HepG2 (cell line): ENCODE measurements at regions not wholly inside any gene's neighbourhood (a gene's known extent, or its start where the extent isn't known, plus 50 kb on each side); places are given as distances from the start of the nearest gene placed in this dataset.
"Not testable (repeated sequence)": the region's sequence is repeated elsewhere in the genome, so short reads cannot be mapped to it uniquely, and the experiment has no call there.

Source experiments
- ATAC-seq: fragments of 200-7000 bp; cut with Tn5 transposase; 3 replicates; pipeline ENCODE4 v1.9.1; 2020; ENCODE audit warnings: mild to moderate bottlenecking, moderate library complexity
- BruUV-seq: library from RNA; stranded (reverse); fragments of 400-500 nt; replicated peaks from 2 replicates; lab custom pipeline; 2021; lab: Mats Ljungman, UMichigan
- CTCF ChIA-PET: fragments of 300-600 bp; formaldehyde crosslinking; extraction: SDS; loops from one replicate; lab custom pipeline; 2021; ENCODE audit warnings: low total read pairs, inconsistent platforms, low intra/inter-chr PET ratio; lab: Yijun Ruan, JAX
- POLR2A ChIA-PET: fragments of 350-600 bp; sonication (Branson Sonifier 250); formaldehyde crosslinking; loops from one replicate; lab custom pipeline; 2020; ENCODE audit warnings: antibody characterized with exemption, inconsistent platforms; lab: Yijun Ruan, JAX
- DNase-seq: peaks from one replicate; pipeline ENCODE4 v3.0.0-alpha.2; 2015; ENCODE audit warnings: low spot score
- FAIRE-seq: peaks from 3 replicates; lab custom pipeline; 2011; peaks lifted over from hg19 to GRCh38; lab: Jason Lieb, UNC
- H2AFZ ChIP-seq: one replicate; pipeline ENCODE4 v1.6.1; 2011; ENCODE audit warnings: low read length, inconsistent platforms
- H3K27ac ChIP-seq: fragments of 300-600 bp; 3 replicates; pipeline ENCODE4 v1.8.0; 2011; ENCODE audit warnings: mixed run types, mild to moderate bottlenecking, mixed read lengths, low read length, inconsistent platforms; ENCODE audit not compliant: insufficient read depth; ENCODE audit errors: extremely low read length
- H3K27me3 ChIP-seq, 2 experiments: fragments of 200-600 bp in 1 of 2; 2 replicates in 1 of 2; 3 replicates in 1 of 2; pipeline versions ENCODE4 v1.6.0 to v1.8.0; 2011; ENCODE audit warnings: low read length in 2 of 2, mild to moderate bottlenecking in 2 of 2, moderate library complexity in 2 of 2, inconsistent platforms in 1 of 2; ENCODE audit not compliant: insufficient read depth in 2 of 2, control insufficient read depth in 1 of 2
- H3K36me3 ChIP-seq, 2 experiments: fragments of 200-600 bp in 1 of 2; replicated peaks in 1 of 2; 2 replicates in 1 of 2; 3 replicates in 1 of 2; pipeline versions ENCODE4 v1.5.1 to v1.8.0; 2011; ENCODE audit warnings: low read length in 2 of 2, inconsistent platforms in 1 of 2; ENCODE audit not compliant: insufficient read depth in 2 of 2, control insufficient read depth in 1 of 2
- H3K4me1 ChIP-seq: 2 replicates; pipeline ENCODE4 v1.5.1; 2012; ENCODE audit warnings: low read length, inconsistent platforms; ENCODE audit not compliant: insufficient read depth
- H3K4me2 ChIP-seq: 2 replicates; pipeline ENCODE4 v1.6.0; 2011; ENCODE audit warnings: low read depth, low read length, inconsistent platforms
- H3K4me3 ChIP-seq, 3 experiments: fragments of 200-600 bp in 1 of 3; sonication (generic), shearing (Covaris generic) in 1 of 3; replicated peaks in 1 of 3; 2 replicates each; pipeline ENCODE4 v1.5.1; 2011 to 2016; ENCODE audit warnings: low read length in 3 of 3, inconsistent platforms in 2 of 3, low read depth in 2 of 3, mild to moderate bottlenecking in 2 of 3, control low read depth in 1 of 3, mixed read lengths in 1 of 3; ENCODE audit not compliant: insufficient read depth in 1 of 3
- H3K79me2 ChIP-seq: one replicate; pipeline ENCODE4 v1.6.1; 2011; ENCODE audit warnings: low read length, inconsistent platforms; ENCODE audit not compliant: insufficient read depth
- H3K9ac ChIP-seq: 2 replicates; pipeline ENCODE4 v1.6.0; 2011; ENCODE audit warnings: mild to moderate bottlenecking, low read depth, low read length, inconsistent platforms; ENCODE audit not compliant: insufficient read depth
- H3K9me3 ChIP-seq: 2 replicates; pipeline ENCODE4 v1.5.1; 2012; ENCODE audit warnings: mild to moderate bottlenecking, low read length
- H4K20me1 ChIP-seq: 2 replicates; pipeline ENCODE4 v1.6.0; 2011; ENCODE audit warnings: inconsistent platforms, mild to moderate bottlenecking, low read length, moderate library complexity; ENCODE audit not compliant: insufficient read depth
- BORCS8-MEF2B ChIP-seq: sonication (generic); formaldehyde crosslinking; IDR thresholded peaks from 2 replicates; pipeline ENCODE4 v1.8.0; 2022; ENCODE audit warnings: mild to moderate bottlenecking, missing genetic modification reagents
- LCORL ChIP-seq, 2 experiments: fragments of 450-650 bp in 1 of 2; sonication (generic) in 1 of 2; formaldehyde crosslinking in 1 of 2; IDR thresholded peaks; 2 replicates each; pipeline versions ENCODE4 v1.5.0 to v1.6.1; 2017 to 2020; ENCODE audit warnings: antibody characterized with exemption in 1 of 2, missing genetic modification reagents in 1 of 2
- MATR3 ChIP-seq: sonication (generic); formaldehyde crosslinking; IDR thresholded peaks from 2 replicates; pipeline ENCODE4 v1.4.0; 2020; ENCODE audit warnings: missing genetic modification reagents
- PAWR ChIP-seq: sonication (generic); formaldehyde crosslinking; IDR thresholded peaks from 2 replicates; pipeline ENCODE4 v1.4.0; 2020; ENCODE audit warnings: missing genetic modification reagents, mild to moderate bottlenecking, borderline replicate concordance
- SMARCC2 ChIP-seq: fragments of 450-650 bp; IDR thresholded peaks from 2 replicates; pipeline ENCODE4 v1.6.1; 2017; ENCODE audit warnings: antibody characterized with exemption, mild to moderate bottlenecking
- SMARCE1 ChIP-seq: fragments of 450-650 bp; IDR thresholded peaks from 2 replicates; pipeline ENCODE4 v1.6.1; 2017; ENCODE audit warnings: borderline replicate concordance
- ZNF678 ChIP-seq: sonication (generic); formaldehyde crosslinking; IDR thresholded peaks from 2 replicates; pipeline ENCODE4 v1.4.0; 2020; ENCODE audit warnings: mild to moderate bottlenecking, missing genetic modification reagents
- WGBS: methylation state at CpG from one replicate; pipeline ENCODE4 v1.1.6; 2017; ENCODE audit warnings: low lambda C conversion rate; 5-methylcytosine and 5-hydroxymethylcytosine counted together
- in situ Hi-C: cut with HindIII; loops from 2 replicates; pipeline ENCODE4 v1.10.0; 2017; ENCODE audit warnings: low pct_unique_long_range_greater_than_20kb; ENCODE audit not compliant: extremely low pct_ligation_motif_present
- intact Hi-C: fragments of 100-400 bp; cut with micrococcal nuclease; formaldehyde crosslinking; loops from one replicate; pipeline ENCODE4 v1.10.0; 2022; ENCODE audit not compliant: unreplicated experiment
- TF ChIP-seq, protein P1 (sequence below): sonication (generic); formaldehyde crosslinking; IDR thresholded peaks from 2 replicates; pipeline ENCODE4 v1.4.0; 2020; ENCODE audit warnings: missing genetic modification reagents

DNA sequence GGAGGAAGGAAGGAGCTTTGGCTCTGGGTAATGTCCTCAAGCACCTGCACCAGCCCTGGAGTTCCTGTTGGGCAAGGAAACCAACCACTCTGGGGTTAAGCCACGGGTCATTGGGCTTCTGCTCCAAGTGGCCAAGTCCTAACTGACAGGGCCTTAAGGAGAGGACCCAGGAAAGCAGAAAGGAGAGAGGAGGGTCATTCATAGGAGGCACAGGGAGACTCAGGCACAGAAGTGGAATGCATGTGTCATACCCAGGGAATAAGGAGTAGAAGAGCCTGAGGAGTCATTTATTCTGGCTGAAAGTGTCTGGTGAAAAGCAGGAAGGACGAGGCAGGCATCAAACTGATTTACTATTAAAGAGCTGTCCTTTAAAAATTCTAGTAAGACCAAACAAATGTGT lies 129.2 kb downstream of the DMRT2 start:
- BruUV-seq, result no TSS peak
- no peaks in the 10 kb centered on the region for H3K79me2 ChIP-seq
- in situ Hi-C loops (no loop called here), intact Hi-C loops (no loop called here)
- TF ChIP-seq, protein P1, sequence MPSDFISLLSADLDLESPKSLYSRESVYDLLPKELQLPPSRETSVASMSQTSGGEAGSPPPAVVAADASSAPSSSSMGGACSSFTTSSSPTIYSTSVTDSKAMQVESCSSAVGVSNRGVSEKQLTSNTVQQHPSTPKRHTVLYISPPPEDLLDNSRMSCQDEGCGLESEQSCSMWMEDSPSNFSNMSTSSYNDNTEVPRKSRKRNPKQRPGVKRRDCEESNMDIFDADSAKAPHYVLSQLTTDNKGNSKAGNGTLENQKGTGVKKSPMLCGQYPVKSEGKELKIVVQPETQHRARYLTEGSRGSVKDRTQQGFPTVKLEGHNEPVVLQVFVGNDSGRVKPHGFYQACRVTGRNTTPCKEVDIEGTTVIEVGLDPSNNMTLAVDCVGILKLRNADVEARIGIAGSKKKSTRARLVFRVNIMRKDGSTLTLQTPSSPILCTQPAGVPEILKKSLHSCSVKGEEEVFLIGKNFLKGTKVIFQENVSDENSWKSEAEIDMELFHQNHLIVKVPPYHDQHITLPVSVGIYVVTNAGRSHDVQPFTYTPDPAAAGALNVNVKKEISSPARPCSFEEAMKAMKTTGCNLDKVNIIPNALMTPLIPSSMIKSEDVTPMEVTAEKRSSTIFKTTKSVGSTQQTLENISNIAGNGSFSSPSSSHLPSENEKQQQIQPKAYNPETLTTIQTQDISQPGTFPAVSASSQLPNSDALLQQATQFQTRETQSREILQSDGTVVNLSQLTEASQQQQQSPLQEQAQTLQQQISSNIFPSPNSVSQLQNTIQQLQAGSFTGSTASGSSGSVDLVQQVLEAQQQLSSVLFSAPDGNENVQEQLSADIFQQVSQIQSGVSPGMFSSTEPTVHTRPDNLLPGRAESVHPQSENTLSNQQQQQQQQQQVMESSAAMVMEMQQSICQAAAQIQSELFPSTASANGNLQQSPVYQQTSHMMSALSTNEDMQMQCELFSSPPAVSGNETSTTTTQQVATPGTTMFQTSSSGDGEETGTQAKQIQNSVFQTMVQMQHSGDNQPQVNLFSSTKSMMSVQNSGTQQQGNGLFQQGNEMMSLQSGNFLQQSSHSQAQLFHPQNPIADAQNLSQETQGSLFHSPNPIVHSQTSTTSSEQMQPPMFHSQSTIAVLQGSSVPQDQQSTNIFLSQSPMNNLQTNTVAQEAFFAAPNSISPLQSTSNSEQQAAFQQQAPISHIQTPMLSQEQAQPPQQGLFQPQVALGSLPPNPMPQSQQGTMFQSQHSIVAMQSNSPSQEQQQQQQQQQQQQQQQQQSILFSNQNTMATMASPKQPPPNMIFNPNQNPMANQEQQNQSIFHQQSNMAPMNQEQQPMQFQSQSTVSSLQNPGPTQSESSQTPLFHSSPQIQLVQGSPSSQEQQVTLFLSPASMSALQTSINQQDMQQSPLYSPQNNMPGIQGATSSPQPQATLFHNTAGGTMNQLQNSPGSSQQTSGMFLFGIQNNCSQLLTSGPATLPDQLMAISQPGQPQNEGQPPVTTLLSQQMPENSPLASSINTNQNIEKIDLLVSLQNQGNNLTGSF (CRISPR knock-in tag), result no peak
- TF ChIP-seq BORCS8-MEF2B (CRISPR knock-in tag) (no peak), PAWR (no peak)
- no peak overlapping the region for H2AFZ ChIP-seq
- FAIRE-seq (no peak), DNase-seq (no peak), ATAC-seq (no peak)
- no peak overlapping the region for H3K4me3 ChIP-seq
- H3K36me3 ChIP-seq, result no peaks in the 10 kb centered on the region
- 5% methylated on average over 2 of the region's 2 CpGs for WGBS
- no peak overlapping the region for H3K9ac ChIP-seq
- ChIA-PET CTCF (no interaction called here), POLR2A (no interaction called here)
- no peaks in the 10 kb centered on the region for H3K27me3 ChIP-seq
- no peaks in the 10 kb centered on the region for H4K20me1 ChIP-seq
- H3K9me3 ChIP-seq, result no peaks in the 10 kb centered on the region
- H3K4me1 ChIP-seq, result no peaks in the 10 kb centered on the region
- H3K4me2 ChIP-seq, result no peak overlapping the region
- H3K27ac ChIP-seq, result no peak overlapping the region

DNA sequence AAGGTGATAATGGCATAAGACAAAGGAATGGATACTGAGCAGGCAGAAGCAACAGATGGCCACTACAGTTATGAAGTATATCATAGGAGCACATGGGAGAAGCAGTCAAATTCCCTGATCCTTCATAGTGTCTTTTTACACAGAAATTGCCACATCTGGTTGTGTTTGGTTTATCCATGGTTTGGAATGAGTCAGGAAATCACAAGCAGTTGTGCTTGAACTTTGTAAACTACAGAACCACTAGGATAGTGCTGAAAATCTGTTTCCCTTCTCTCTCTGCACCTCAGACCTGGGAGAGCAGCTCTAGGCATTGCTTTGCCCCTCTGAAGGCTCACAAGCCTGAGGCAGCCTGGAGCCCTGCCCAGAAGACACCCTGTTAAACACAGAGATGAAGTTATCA lies 134.0 kb downstream of the DMRT2 start:
- intact Hi-C loops, result no loop called here
- FAIRE-seq (no peak), ATAC-seq (no peak)

DNA sequence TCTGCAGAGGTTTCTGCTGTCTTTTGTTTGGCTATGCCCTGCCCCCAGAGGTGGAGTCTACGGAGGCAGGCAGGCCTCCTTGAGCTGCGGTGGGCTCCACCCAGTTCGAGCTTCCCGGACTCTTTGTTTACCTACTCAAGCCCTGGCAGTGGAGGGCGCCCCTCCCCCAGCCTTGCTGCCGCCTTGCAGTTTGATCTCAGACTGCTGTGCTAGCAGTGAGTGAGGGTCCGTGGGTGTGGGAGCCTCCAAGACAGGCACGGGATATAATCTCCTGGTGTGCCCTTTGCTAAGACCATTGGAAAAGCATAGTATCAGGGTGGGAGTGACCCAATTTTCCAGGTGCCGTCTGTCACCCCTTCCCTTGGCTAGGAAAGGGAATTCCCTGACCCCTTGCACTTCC lies 137.0 kb downstream of the DMRT2 start:
- H3K36me3 ChIP-seq, H3K4me3 ChIP-seq, H3K27ac ChIP-seq, ATAC-seq, CTCF ChIA-PET, H3K9me3 ChIP-seq, H3K9ac ChIP-seq, in situ Hi-C loops, H3K79me2 ChIP-seq, H3K4me2 ChIP-seq, H3K27me3 ChIP-seq, FAIRE-seq, BruUV-seq, intact Hi-C loops, H3K4me1 ChIP-seq, POLR2A ChIA-PET, DNase-seq, H2AFZ ChIP-seq, H4K20me1 ChIP-seq: not testable (repeated sequence)
- 12% methylated on average over 5 of the region's 9 CpGs for WGBS

More for the DNA sequence above, 134.0 kb downstream of the DMRT2 start:
- Histone ChIP-seq H4K20me1 (no peaks in the 10 kb centered on the region), H3K79me2 (no peaks in the 10 kb centered on the region), H3K4me1 (no peaks in the 10 kb centered on the region), H3K9ac (no peak overlapping the region), H3K4me3 (no peak overlapping the region), H3K27ac (no peak overlapping the region), H3K4me2 (no peak overlapping the region), H3K36me3 (no peaks in the 10 kb centered on the region), H2AFZ (no peak overlapping the region), H3K27me3 (no peaks in the 10 kb centered on the region), H3K9me3 (peaks cover 8% of the 10 kb centered on the region)
- CTCF ChIA-PET, result no interaction called here
- in situ Hi-C loops, result no loop called here
- DNase-seq, result no peak
- BruUV-seq, result no TSS peak
- TF ChIP-seq SMARCC2, result no peak
- no peak for TF ChIP-seq LCORL (IDR thresholded peaks at IDR 0.05)
- no peak for TF ChIP-seq LCORL (CRISPR knock-in tag; IDR thresholded peaks at IDR 0.05)
- TF ChIP-seq SMARCE1, result no peak
- no peak for TF ChIP-seq ZNF678
- TF ChIP-seq MATR3 (CRISPR knock-in tag), result no peak
- POLR2A ChIA-PET, result no interaction called here
